HFFc6 (cell line): ENCODE measurements at regions not wholly inside any gene's neighbourhood (a gene's known extent, or its start where the extent isn't known, plus 50 kb on each side); places are given as distances from the start of the nearest gene placed in this dataset.

Source experiments
- DNase-seq: peaks from one replicate; pipeline ENCODE4 v3.0.0-alpha.2; 2018
- H3K27ac Mint-ChIP-seq: 2 replicates; pipeline ENCODE4 v1.8.0; 2020; ENCODE audit warnings: mild to moderate bottlenecking, mixed read lengths
- H3K27me3 Mint-ChIP-seq: 2 replicates; pipeline ENCODE4 v1.8.0; 2021; ENCODE audit warnings: mild to moderate bottlenecking, moderate library complexity, mixed read lengths; ENCODE audit not compliant: insufficient read depth
- H3K36me3 Mint-ChIP-seq: 2 replicates; pipeline ENCODE4 v1.8.0; 2021; ENCODE audit warnings: low read depth, mixed read lengths
- H3K4me1 Mint-ChIP-seq: 2 replicates; pipeline ENCODE4 v1.8.0; 2020; ENCODE audit warnings: low read depth, mixed read lengths
- H3K4me3 Mint-ChIP-seq: 2 replicates; pipeline ENCODE4 v1.8.0; 2020; ENCODE audit warnings: mild to moderate bottlenecking, moderate library complexity, mixed read lengths
- H3K9me3 Mint-ChIP-seq: 2 replicates; pipeline ENCODE4 v1.8.0; 2020; ENCODE audit warnings: mild to moderate bottlenecking, mixed read lengths
- TF ChIP-seq, protein P1 (sequence below): fragments of 200-600 bp; sonication (generic); IDR thresholded peaks from 2 replicates; pipeline ENCODE4 v1.5.0; 2021; ENCODE audit warnings: antibody characterized with exemption, mild to moderate bottlenecking

DNA sequence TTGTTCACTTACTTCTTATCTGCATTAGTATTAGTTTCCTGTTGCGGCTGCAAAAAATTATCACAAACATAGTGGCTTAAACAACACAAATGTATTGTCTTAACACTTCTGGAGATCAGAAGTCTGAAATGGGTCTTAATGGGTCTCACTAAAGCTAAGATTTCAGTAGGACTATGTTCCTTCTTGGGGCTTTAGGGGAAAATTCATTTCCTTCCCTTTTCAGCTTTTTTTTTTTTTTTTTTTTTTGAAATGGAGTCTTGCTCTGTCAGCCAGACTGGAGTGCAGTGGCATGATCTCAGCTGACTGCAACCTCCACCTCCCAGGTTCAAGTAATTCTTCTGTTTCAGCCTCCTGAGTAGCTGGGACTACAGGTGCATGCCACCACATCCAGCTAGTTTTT is 78.1 kb upstream of the KLF3 start:
- TF ChIP-seq, protein P1, sequence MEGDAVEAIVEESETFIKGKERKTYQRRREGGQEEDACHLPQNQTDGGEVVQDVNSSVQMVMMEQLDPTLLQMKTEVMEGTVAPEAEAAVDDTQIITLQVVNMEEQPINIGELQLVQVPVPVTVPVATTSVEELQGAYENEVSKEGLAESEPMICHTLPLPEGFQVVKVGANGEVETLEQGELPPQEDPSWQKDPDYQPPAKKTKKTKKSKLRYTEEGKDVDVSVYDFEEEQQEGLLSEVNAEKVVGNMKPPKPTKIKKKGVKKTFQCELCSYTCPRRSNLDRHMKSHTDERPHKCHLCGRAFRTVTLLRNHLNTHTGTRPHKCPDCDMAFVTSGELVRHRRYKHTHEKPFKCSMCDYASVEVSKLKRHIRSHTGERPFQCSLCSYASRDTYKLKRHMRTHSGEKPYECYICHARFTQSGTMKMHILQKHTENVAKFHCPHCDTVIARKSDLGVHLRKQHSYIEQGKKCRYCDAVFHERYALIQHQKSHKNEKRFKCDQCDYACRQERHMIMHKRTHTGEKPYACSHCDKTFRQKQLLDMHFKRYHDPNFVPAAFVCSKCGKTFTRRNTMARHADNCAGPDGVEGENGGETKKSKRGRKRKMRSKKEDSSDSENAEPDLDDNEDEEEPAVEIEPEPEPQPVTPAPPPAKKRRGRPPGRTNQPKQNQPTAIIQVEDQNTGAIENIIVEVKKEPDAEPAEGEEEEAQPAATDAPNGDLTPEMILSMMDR, result no peak
- H3K36me3 Mint-ChIP-seq, result no peaks in the 10 kb centered on the region
- H3K4me1 Mint-ChIP-seq, result no peaks in the 10 kb centered on the region
- DNase-seq, result no peak
- no peak overlapping the region for H3K27ac Mint-ChIP-seq
- H3K4me3 Mint-ChIP-seq, result no peak overlapping the region
- H3K27me3 Mint-ChIP-seq, result peaks cover 20% of the 10 kb centered on the region
- H3K9me3 Mint-ChIP-seq, result no peaks in the 10 kb centered on the region

DNA sequence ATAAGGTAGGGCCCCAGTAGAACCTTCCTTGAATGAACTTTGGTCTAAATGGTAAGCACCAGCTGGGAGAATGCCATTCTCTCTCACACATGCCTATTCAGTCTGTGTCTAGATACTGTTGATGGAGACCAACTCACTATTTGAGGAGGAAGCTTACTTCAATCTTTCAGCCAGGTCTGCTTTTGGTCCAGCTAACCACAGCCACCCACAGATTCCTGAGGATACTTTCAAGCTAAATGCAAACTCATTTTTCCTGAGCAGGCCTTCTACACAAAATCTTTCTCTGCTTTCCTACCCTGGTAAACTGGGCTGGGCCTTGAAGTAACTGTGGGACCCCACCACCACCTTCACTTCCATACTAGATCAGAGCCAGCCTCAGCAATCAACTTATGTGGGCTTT is 76.9 kb upstream of the KLF3 start:
- Mint-ChIP-seq H3K4me3 (no peak overlapping the region), H3K27me3 (peaks cover 22% of the 10 kb centered on the region), H3K36me3 (no peaks in the 10 kb centered on the region), H3K9me3 (no peaks in the 10 kb centered on the region), H3K27ac (no peak overlapping the region), H3K4me1 (no peaks in the 10 kb centered on the region)
- TF ChIP-seq, protein P1, result no peak
- no peak for DNase-seq

DNA sequence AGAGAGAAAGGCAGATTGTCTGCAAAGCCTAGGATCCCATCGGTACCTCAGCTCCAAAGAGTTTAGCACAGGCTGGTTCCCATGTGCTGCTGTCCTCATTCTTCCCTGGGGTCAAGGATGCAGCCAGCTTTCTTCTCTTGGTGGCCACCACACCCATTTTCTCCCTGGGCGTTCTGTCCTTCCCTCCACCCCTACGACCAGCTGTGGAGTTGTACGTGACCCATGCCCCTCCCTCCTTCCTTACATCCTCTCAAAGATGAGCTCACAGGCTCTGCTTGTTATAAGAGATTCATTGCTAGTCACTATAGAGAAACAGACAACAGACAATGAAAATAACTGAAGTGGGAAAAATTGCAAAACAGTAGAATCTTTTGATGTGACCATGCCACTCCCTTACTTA is 74.0 kb upstream of the KLF3 start:
- peaks cover 24% of the 10 kb centered on the region for H3K27me3 Mint-ChIP-seq
- no peak overlapping the region for H3K4me3 Mint-ChIP-seq
- no peak overlapping the region for H3K27ac Mint-ChIP-seq
- H3K36me3 Mint-ChIP-seq, result no peaks in the 10 kb centered on the region
- H3K9me3 Mint-ChIP-seq, result no peaks in the 10 kb centered on the region
- DNase-seq, result no peak
- H3K4me1 Mint-ChIP-seq, result no peaks in the 10 kb centered on the region
- TF ChIP-seq, protein P1, result no peak

DNA sequence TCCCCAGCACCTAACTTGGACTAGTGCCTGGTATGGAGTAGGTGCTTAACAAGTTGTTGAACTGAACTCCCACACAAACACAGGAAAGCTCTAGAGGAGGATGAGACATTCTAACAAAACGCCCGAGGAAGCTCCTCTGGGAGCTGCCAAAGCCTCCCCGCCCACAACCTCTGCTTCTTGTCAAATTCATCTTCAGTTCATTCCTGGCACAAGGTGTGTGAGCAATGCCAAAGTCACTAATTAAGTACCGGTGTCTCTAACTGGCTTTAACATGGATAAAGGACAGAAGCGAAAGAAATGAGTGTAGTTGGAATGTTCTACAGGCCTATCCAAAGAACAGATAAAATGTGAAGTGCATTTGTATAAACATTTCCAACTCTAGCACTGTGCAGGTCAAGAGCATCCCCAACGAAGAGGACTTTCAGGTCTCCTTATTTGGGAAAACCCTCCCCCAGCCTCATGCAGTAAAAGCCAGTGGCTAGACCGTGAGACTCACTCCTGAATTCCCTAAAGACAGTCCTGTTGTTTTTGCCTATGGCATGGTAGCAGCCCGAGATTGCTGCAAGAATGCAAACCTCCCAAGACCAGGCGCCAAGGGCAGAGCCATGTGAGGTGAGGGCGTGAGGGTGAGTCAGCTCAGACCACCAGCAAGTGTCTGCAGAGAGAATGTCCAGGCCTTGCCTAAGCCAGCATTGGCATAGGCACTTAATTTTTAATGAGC is 72.2 kb upstream of the KLF3 start:
- Mint-ChIP-seq H3K4me1 (no peaks in the 10 kb centered on the region), H3K9me3 (no peaks in the 10 kb centered on the region), H3K36me3 (no peaks in the 10 kb centered on the region), H3K4me3 (no peak overlapping the region), H3K27ac (no peak overlapping the region), H3K27me3 (peaks cover 22% of the 10 kb centered on the region)
- no peak for DNase-seq
- TF ChIP-seq, protein P1, result no peak

DNA sequence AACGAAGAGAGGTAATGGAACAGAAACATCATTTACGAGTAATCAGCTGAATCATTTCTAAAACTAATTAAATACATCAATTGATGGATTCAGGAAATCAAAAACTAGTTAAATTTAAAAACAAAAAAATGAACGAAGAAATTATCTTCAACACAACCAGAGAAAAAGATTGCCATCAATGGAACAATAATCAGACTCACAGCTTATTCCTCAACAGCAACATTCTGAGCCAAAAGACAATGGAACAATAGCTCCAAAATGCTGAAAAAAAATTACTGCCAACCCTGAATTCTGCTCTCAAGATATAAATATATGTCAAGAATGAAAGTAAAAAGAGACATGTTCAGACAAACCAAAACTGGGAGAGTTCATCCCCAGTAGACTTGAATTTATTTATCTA is 65.5 kb upstream of the KLF3 start:
- Mint-ChIP-seq H3K4me1 (no peaks in the 10 kb centered on the region), H3K27ac (no peak overlapping the region), H3K36me3 (no peaks in the 10 kb centered on the region), H3K9me3 (no peaks in the 10 kb centered on the region), H3K4me3 (no peak overlapping the region), H3K27me3 (peaks cover 8% of the 10 kb centered on the region)
- no peak for DNase-seq
- TF ChIP-seq, protein P1, result no peak

GRCh38 chr4:38600575-38600974 is 63.4 kb upstream of the KLF3 start:
- no peak for DNase-seq
- TF ChIP-seq, protein P1, result no peak
- Mint-ChIP-seq H3K4me3 (no peak overlapping the region), H3K4me1 (no peaks in the 10 kb centered on the region), H3K36me3 (no peaks in the 10 kb centered on the region), H3K27ac (no peak overlapping the region), H3K9me3 (no peaks in the 10 kb centered on the region), H3K27me3 (peaks cover 14% of the 10 kb centered on the region)
